Inflammatory macrophage treated with lipopolysaccharide for 4 hours (primary cell): ENCODE measurements at regions not wholly inside any gene's neighbourhood (a gene's known extent, or its start where the extent isn't known, plus 50 kb on each side); places are given as distances from the start of the nearest gene placed in this dataset.

ENCODE experiments used
- DNase-seq: peaks from one replicate; pipeline ENCODE4 v3.0.0-alpha.2; 2020

DNA sequence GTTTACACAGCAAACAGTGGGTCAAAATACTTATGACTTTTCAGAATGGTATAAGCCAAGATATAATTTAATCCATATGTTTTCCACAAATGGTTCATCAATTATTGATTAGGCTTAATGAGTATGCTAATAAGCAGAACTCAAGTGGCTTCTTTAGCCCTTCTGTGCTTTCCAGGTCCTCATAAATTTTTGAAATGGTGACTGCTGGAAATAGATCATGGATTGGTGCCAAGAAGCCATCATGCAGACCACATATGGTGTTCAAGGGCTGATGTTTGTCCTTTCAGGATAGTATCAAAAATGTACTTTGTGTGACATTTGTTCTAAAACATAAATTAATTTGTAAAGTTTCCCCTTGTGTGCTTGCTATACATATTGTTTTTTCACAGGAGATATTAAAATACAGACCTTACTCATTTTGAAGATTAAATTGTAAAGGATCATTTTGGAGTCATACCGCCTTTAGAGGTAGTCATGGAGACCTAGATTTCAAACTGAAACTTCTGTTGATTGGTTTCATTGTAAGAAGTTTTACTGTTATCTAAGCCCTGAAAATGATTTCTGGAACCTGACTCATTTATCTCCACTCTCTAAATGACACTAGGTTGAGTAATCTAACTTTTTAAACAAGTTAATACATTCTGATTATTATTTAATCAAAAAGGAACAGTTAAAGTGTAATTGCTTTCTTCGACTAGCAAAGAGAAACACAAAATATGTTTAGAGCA is 507.9 kb downstream of the PLA2G4A start:
- DNase-seq = no peak

DNA sequence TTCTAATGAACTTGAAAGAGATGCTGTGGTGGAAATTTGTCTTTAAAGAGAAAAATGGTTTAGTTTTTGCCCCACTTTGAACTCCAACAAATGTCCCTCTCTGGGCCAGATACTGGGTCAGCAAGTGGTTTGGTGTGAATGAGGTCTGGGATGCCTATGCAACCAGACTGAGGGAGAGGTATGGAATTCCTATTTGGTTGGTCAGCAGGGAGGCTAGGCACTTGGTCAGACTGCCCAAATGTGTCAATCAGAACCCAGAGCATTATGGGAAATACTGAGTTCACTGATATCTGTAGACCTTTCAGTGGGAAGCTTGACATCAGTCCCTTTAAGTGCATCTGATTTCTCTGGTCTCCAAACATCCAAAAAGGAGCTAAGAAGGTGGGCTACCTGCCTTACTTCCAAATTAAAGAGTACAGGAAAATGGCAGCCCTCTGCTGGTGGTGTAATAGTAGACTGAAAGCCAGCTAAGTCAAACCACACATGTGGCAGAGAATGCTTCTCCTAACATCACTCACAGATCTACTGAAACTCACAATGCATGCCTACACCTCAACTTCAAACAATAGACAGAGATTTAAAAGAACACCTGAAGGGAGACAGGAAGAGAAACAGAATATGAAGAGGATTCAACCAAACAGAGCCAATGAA is 510.1 kb downstream of the PLA2G4A start:
- DNase-seq = no peak

DNA sequence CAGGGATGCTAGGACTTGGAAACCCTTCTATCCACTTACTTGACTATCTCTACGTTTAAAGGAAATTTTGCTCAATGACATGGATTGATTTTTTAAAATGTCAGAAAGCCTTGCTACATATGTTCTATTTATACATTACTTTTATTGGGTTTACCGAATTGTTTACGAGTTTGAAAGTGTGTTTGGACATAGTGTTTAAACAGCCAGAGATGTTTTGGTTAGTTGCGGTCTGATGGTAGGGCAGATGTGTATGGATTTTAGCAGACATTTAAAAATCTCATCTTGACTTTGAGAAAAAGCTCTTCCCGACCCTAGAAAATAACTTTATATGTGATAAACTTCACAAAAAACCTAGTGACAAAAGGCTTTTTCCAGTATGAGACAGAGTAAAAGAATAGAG is 513.7 kb downstream of the PLA2G4A start:
- DNase-seq = no peak

DNA sequence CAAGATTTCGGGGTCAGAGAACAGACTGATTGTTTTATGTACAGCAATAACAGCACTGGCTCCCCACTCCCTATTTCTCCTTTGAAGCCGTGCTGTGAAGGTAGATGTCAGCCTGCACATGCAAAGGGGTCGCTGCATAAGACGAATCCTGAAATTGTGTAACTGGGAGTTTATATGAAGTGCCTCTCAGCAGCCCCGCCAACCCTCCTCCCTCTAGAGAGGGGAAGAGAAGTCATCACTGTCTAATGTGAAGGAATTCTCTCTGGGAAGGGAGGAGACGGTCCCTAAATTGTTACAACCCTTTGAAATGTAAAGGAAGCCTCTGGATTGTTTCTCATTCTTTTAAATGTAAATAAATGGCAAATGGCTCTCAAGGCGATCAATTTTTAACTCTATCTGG is 545.3 kb downstream of the PLA2G4A start:
- no peak for DNase-seq

DNA sequence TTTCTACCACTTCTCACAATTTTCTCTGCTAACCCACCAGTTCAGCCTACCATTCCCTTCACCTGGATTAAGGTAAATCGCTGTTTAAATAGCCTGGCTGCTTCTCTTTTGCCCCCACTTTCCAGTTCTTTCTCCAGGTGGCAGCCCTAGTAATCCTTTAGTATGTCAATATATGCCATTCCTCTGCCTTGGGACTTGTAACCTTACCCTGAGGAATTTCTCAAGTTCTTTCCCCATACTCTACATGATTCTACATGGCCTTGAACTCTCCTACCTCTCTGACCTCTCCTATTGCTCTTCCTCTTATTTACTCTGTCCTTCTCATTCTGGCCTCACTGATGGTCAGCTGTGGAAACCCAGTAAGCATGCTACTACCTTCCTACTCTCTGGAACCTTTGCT is 546.0 kb downstream of the PLA2G4A start:
- no peak for DNase-seq

DNA sequence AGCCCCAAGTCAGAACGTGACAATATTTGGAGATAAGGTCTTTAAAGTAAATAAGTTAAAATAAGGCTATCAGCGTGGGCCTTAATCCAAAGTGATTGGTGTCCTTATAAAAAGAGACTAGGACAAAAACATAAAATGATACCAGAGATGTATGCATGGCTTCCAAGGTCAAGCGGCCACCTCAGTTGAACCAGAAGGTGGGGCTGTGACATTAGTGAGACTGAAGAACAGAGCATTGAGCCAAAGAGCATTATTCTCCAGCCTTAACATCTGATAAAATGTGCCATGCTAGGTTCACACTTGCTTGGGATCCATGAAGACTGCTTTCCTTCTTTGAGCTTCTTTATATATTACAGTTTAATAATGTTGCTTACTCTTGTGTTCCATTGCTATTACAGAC is 554.6 kb downstream of the PLA2G4A start:
- DNase-seq = no peak

DNA sequence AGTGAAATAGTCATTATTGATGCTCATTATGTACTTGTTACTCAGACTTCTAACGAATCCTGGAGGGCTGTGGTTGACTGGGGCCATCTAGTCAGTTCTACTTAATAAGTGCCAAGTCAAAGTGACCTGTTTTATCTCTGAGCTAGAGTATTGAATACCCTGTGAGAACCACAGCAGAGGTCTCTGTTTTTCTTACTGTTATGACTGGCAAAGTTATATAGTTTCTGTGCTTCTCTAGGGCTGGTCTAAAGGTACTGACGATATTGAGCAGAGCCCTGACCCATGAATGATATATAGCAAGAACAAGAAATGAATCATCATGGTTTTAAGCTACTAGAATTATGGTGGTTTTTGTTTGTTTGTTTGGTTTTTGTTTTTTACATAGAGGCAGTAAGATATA is 555.8 kb downstream of the PLA2G4A start:
- DNase-seq = no peak

DNA sequence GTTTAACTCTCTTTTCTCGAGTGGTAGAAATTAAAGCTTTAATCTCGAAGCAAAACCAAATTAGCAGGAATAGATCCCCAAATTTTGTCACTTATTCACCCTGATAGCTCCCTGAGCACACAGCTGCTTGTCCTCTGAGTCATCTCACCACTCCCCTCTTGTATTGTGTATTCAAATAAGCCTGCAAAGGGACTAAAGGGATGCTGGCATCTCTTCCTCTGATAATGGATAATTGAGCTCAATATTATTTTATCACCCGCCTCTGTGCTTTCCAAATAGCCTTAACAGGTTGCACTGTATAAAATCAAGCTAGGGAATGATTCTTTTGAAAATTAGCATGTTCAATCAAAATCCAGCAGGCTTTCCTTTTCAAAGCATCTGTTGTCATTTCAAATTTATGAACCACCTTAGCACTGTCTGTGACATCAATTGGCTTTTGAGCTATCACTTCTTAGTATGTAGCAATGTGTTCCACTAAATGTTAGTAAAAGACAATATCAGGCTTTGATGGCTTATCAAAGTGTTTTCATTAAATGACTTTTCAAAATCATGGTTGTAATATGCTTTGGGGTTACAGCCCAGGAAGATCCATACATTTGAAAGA is 561.6 kb downstream of the PLA2G4A start:
- DNase-seq = no peak

DNA sequence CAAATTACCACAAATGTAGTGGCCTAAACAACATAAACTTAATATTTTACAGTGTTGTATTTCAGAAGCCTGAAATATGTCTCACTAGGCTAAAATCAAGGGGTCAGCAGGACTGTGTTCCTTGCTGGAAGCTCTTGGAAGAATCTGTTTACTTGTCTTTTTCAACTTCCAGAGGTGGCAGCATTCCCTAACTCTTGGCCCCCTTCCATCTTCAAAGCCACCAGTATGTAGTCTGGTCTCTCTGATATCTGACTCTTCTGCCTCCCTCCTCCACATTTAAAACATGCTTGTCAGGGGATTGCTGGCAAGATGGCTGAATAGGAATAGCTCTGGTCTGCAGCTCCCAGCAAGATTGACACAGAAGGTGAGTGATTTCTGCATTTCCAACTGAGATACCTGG is 567.5 kb downstream of the PLA2G4A start:
- no peak for DNase-seq

DNA sequence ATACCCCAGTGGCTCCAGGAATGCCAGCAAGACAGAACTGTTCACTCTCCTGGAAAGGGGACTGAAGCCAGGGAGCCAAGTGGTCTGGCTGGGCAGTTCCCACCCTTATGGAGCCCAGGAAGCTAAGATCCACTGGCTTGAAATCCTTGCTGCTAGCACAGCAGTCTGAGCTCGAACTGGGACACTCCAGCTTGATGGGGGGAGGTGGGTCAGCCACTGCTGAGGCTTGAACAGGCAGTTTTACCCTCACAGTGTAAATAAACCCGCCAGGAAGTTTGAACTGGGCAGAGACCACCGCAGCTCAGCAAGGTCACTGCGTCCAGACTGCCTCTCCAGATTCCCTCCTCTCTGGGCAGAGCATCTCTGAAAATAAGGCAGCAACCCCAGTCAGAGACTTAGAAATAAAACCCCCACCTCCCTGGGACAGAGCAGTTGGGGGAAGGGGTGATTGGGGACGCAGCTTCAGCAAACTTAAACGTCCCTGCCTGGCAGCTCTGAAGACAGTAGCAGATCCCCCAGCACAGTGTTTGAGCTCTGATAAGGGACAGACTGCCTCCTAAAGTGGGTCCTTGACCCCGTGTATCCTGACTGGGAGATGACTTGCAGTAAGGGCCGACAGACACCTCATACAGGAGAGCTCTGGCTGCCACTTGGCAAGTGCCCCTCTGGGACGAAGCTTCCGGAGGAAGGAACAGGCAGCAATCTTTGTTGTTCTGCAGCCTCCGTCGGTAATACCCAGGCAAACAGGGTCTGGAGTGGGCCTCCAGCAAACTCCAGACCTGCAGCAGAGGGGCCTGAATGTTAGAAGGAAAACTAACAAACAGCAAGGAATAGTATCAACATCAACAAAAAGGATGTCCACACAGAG is 568.4 kb downstream of the PLA2G4A start:
- no peak for DNase-seq

DNA sequence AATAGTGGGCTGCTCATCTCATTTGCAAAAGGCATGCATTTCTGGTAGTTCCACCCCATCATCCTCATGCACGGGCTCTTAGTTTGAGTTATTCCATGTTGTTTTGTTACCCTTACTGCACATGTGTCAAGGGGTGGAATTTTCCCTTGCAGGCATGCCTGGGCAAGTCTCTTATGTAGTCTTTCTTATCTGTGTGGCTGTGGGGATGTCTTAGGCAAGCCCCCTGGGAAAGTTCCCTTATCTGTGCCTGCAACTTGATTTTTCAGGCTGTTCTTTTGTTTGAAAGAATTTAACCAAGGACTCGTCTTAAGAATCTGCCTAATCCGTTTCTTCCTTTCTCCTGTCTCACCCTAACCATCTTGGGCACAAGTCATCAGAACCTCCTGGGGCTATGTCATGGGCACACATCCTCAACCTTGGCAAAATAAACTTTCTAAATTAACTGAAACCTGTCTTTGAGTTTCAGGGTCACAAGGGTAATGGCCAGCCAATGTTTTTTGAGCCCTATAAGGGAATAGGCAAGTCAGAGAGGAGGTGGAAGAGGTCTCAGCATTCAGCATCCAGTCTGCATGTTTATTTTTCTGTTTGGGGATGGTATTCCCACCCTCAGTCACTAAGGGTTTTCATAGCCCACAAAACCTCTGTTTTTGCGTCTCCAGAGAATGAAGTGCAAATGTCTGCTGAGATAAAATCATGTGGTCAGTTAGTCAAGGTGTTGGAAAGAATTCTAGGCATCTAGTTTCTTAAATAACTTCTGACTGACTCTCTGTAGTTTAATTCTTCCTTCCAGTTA is 579.7 kb downstream of the PLA2G4A start:
- no peak for DNase-seq

DNA sequence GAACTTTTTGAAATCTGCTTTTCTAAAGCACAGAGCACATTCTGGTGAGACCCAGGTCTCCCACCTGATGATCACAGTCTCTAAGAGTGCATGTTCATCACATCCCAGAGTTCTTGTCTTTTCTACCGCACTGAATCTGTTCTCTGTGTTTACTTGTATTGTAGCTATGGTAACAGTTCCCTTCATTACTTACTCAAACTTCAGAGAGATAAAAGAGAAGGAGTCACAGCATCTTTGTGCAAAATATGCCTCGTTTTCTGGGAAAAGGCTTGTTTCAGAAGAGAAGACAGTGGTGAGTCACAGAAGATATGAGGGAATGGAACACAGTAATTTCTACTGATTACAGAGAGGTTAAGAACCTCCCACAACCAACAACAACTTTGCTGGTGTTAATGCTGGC is 580.6 kb downstream of the PLA2G4A start:
- no peak for DNase-seq

DNA sequence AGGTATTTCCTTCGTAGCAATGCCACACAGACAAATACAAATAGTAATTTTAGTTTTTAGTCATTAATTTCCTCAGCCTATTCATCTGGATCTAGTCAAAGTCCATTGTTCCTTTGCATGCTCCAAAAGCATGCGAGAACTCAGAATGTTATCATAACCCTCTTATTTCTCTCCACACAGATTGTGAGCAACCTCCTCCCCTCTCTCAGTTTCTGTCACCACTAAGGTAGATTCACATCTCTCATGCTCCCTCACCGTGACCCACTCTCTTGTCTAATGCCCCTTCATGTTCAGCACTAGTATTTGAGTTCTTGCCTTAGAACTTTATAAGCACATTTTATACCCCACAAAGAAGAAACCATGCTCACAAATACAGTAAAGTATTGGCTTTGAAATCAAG is 582.4 kb downstream of the PLA2G4A start:
- DNase-seq = no peak

DNA sequence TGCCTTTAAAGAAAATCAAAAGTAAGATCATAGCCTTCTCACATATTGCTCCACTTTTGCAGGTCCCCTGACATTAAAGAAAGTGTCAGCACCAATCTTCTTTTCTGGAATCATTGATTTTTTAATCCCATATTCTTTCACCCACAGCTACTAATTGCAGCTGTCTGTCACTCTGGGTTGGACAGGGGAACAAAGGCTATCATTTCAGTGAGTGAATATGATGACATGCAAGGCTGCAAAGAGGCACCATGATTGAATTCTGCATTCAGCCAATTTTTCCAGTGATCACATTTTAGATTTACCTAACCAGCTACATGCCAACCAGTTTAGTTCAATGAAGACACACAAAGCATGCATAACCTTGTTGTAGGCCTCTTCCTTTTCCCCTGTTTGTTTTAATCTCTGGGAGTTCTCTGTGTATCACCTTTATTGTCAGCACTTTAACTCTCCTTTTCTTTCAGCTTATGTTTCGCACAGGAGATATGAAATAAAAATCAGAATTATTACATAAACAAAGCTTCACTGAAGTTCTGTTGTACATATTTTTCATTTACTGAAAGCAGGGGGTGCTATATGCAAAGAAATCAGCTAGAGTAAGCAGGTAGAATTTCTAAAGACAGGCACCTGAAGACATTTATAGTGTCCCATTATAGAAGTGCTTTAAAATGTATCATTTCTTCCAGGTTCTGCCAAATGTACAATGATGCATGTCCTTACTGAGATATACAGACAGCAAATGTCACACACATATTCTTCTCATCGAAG is 584.8 kb downstream of the PLA2G4A start:
- DNase-seq = no peak

DNA sequence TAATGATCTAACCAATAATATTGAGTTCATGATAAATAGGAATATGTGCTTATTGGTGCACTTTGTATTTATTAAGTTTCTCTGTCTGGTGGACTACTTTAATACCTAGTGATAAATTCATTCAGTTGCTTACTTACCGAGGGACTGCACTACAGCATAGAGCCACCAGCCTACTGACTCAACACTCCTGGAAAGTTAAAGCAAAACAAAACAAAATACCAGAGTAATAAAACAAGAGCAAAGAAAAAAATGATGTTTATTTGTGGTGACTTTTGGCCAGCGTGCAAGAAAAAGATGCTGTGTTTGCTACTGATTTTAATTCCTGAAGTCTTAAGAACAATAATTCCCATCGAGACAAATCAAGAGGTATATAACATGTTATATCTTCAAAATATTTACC is 586.3 kb downstream of the PLA2G4A start:
- no peak for DNase-seq

DNA sequence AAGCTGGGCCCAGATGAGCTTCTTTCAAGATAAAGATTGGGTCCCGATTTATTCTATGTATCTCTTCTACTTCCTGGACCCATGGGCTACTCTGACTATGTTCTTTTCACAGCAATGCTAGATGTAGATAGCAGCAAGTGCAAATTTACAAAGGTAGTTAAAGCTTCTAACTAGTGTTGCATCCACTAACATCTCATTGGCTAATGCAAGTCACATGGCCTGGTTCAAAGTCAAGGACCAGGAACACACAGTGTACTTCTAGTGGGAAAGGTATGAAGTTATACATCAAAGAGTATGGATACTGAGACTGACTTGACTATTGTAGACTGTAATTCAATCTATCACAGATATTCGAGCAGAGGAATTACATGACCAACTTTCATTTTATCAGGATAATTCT is 588.8 kb downstream of the PLA2G4A start:
- DNase-seq = no peak

DNA sequence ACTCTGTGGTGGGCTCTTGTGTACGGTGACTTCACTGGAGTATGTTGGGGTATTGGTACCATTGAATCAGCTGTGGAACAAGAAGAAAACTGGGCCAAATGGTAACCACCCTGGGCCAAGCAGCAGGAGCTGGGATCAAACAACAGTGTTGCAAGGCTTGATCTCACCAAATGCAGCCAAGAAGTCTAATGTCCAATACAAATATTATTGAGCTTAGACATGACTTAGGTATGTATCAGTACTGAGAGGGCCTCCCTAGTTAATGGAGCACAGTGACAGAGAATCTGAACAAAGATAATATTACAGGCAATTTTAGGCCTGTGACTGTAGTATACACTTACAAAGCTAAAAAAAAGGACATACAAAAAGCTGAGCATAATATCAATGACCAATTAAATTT is 604.8 kb downstream of the PLA2G4A start:
- no peak for DNase-seq

DNA sequence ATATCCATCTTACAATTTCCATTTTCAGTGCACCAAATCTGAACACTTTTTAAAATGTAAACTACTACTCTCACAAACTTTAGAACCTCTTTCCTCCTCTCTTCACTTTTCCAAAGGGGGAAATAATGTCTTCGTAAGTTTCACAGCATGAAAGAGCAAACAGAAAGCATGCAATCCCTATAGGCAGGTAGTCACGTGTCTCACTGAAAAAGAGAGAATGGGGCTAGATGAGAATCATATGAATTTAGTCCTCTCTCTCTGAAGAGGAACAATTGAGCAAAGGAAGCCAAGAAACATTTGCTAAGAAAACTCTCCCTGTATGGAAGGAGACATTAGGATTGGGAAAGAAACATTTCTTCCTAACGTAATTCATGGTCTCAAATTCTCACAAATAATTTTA is 613.9 kb downstream of the PLA2G4A start:
- no peak for DNase-seq

DNA sequence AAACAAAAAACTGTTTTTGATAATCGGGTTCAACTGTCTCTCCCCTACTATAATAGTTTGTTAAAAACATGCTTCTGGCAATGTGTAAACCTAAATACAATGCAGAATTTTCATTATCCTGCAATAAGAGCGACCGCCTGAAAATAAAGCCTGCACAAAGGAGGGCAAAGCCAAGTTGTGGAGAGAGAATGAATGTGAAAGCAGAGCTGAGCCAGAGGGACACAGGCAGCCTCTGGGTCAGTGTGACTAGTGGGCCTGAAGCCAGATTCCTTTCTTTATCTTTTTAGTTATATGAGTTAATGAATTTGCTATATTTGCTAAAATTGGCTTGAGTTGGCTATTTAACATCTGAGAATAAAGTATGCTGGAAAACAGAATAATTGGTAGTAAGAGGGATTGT is 615.2 kb downstream of the PLA2G4A start:
- no peak for DNase-seq

DNA sequence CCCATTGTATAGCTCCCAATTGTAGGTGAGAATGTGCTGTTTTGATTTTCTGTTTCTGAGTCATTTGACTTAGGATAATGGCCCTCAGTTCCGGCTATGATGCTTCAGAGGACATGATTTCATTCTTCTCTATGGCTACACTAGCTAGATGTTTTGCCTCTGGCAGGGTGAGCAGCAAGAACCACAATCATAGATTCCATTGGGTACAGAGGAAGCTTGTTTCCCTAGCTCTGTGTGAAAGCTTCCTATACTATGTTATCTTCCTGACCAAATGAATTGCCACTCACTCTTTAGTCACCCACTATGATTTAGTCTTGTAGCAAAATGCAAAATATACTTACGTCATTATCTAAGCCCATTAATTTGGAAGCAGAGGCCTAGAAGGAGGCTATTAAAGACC is 616.3 kb downstream of the PLA2G4A start:
- no peak for DNase-seq

DNA sequence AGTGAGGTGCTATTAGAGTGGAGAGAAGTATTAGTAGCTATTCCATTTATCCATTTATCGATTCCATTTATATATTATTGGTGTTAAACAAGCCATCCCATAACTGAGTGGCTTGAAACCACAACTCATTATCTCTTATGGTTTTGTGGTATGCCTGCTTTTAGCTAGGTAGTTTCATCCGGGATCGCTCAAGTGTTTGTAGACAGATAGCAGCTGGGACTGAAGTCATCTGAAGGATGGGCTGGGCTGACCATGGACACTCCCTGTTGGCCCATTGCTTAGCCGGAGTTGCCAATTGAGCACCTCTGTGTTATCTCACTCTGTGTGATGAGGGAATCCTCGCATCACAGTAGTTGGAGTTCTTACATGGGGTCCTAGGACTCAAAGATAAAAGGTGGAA is 622.5 kb downstream of the PLA2G4A start:
- no peak for DNase-seq

DNA sequence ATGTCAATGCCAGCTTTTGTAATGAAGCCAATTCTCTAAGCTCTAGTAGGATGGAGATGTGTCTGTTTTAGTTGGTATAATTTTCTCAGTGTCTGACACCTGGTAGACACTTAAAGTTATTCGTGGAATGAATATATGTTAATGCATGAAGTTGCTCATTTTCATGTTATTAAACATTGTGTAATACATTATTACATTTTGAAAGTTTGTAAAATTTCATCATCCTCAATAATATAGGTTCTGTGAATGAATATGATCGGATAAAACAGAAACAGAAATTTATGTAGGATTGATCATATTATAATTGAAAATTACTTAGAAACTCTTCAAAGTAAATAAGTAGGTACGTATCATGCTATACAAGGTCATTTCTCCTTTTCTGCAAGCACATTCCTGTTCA is 625.3 kb downstream of the PLA2G4A start:
- DNase-seq = no peak
